NCI-H774 (cell line): ENCODE measurements at regions not wholly inside any gene's neighbourhood (a gene's known extent, or its start where the extent isn't known, plus 50 kb on each side); places are given as distances from the start of the nearest gene placed in this dataset.

Experiments used
- DNase-seq: peaks from one replicate; lab custom pipeline; 2025; lab: John Stamatoyannopoulos, UW

DNA sequence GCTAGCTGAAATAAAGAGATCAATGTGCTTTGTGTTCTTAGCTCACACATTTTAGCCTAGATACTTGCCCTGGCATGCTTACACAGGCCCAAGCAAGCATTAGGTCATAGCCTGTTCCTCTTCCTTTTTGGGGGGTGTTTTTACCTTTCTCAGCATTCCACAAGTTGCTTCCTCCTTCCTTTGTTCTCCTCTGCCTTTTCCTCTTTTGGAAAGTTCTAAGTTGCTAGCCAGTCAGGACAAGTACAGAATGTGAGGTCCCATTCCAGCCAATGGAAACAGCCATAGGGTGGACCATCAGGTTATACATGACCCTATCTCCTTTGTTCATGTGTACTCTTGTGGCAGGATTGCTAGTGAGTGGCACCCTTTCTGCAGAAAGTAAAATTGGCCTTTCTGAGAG lies 154.9 kb downstream of the RASSF9 start:
- no peak for DNase-seq

DNA sequence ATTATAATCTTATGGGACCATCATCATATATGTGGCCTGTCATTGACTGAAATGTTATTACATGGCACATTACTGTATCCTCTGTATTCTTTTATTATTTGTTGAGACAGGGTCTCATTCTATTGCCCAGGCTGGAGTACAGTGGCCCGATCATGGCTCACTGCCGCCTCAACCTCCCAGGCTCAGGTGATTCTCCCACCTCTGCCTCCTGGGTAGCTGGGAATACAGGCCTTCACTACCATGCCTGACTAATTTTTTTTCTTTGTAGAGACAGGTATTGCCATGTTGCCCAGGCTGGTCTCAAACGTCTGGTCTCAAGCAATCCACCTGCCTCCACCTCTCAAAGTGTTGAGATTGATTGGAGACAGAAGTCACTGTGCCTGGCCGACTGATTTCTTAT lies 153.2 kb downstream of the RASSF9 start:
- DNase-seq = no peak

DNA sequence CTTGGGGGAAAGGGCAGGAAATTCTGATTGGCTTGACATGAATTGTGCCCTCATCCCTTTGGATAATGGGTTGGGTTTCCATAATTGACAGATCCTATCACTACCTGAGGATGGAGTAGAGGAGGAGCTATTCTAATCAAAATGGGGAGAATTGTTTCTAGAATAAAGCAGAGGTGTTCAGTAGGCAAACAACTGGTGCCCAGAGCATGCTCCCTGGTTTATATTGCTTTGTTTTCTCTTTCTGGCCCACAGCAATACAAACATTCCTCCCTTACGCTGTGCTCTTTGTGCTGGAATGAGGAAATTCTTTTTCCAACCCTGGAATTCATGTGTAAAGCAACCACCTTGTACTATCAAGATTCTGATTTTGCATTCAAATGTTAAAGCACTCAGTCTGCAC lies 147.4 kb downstream of the RASSF9 start:
- no peak for DNase-seq

DNA sequence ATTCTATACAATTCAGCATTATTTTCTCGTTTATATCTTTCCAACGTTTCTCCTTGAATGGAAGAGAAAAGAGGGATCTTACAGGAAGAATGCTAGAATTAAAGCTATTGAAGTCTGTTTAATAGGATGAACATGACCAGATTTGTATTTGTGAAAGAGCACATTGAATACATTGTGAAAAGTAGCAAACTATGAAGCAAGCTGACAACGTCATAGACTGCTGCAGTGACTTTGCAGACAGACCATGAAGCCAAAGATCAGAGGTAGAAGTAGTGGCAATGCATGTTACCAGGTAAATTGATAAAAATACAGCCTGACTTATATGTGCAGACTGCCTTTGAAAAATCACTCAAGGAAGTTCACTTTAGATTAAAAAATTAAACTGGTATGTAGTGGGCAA lies 146.1 kb downstream of the RASSF9 start:
- DNase-seq = no peak

DNA sequence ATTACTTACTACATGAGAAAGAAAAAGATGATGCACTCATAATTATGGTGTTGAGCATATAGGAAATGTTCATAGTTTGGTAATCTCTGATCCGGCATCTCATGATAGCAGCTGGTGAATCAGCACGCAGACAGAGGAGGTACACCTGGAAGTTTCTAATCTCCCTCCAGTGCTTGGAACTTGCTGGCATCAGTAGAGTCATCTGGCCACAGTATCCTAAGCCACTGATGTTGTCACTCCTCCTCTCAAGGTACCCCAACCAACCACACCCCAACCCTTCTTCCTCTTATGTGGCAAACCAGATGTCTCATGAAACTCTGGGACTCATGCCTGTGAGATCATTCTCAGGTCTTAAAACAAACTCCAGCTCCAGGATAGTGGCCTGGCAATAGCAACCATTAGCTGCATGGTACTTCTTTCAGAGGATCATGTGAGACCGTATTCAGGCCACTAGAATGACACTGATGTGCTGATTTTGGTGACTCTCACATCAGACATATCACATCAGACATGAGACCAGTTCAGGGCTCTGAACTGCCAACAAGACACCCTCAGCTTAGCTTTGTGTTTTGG lies 143.0 kb downstream of the RASSF9 start:
- DNase-seq = no peak

DNA sequence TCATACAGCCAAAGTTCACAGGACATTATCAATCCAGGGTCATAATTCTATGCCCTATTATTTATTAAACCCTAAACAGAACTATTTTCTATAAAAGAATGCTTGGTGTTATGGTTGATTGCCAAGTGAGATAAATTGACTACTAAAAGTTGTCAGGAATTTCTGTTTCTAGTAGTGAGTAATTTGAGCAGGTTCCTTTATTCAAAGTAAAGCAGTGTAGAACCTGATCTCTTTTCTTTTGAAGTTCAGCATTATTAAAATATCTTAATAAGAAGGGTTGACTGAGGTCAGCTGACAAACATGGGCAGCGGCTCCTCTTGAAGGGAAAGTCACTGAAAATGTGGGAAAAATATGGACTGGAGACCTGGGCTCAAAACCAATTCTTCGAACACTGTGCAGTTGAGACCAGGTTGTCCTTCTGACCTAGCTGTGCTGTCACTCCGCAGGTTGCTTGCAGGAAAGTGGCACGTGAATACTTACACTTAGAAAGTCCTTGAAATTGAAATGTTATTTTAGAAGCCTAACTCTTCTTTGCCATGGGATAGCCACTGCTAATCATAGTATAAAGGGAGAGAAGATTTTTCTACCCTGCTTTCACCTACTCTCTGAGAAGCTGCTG lies 141.0 kb downstream of the RASSF9 start:
- DNase-seq = no peak

DNA sequence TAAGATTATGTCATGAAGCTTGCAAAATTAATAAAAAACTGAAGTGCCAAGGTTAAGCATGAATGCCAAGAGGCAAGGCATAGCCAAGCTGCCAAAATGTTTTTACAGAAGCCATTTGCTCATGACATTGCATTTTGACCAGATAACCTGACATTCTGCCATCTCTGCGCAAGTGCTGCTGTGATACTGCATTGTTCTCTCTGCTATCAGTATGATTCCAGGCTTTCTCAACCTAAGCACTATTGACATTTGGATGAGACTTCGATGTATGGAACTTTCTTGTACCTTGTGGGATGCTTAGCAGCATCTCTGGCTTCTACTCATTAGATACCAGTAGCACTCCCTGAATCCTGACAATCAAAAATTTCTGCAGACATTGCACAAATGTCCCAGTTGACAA lies 139.2 kb downstream of the RASSF9 start:
- no peak for DNase-seq

DNA sequence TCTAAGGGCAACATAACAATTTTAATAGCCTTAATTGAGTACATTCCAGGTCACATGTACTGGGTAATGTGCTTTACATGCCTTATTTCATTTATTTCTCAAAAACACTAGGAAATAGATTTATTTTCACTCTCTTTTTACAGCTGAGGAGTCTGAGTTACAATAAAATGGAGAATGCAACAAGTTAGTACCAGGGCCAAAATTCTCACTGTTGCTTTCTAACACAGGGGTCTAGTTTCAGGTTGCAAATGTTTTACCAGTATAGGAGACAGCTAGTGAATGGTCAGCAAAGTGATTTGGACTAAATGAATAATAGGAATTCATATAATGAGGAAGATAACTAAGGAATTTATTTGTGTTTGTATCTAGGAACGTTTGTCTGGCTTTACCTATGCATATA lies 137.3 kb downstream of the RASSF9 start:
- no peak for DNase-seq

DNA sequence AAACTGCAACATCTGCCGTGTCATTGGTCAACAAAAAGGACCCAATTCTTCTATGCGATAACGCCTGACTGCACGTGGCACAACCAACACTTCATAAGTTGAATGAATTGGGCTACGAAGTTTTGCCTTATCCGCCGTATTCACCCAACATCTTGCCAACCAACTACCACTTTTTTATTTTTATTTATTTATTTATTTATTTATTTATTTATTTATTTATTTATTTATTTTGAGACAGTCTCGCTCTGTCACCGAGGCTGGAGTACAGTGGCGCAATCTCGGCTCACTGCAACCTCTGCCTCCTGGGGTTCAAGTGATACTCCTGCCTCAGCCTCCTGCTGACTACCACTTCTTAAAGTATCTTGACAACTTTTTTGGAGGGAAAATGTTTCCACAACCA lies 127.4 kb downstream of the RASSF9 start:
- DNase-seq = no peak

DNA sequence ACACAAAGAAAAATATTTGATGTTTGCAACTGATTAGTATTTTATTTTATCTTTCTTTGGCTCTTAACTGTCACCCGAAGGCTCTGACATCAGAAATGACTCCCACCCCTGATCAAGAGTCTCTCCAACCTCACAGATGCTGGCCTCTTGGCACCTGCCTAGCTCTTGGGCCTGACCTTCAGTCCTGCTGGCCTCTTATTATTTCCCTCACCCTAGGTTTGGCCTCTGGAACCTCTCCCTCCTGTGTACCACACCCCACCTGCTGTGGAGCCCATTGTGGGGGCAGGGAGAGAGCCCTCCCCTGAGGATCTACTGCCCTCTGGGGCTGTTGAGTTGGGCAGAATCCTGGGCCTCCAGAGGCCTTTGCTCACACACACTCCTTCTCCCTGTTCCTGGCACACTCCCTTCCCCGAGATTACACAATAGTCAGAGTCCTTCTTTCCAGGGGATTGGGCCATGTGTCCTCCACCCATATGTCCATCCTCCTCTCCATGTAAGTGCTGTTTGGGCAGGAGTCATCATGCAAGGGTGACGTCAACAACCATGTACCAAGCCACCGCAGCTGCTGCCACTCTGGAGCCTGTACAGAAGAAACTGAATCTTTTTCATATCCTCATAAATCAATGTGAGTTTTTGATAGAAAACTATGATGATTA lies 124.3 kb downstream of the RASSF9 start:
- no peak for DNase-seq

DNA sequence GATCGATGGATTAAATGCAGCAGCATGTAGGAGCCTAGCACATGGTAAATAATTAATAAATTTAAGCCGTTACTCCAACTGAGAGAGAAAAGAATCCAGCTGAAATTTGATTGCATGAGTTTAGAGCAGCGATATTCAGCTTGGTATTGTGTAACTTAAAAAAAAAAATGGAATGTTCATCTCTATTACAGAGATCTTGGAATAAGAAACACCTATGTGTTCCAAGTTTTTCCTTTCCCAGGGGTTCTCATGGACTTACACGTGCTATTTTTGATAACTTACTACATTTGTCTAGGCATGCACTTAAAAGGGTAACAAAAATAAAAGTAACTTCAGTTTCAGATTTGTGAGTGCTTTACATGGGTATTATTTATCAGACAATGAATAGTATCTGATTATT lies 122.8 kb downstream of the RASSF9 start:
- DNase-seq = no peak

DNA sequence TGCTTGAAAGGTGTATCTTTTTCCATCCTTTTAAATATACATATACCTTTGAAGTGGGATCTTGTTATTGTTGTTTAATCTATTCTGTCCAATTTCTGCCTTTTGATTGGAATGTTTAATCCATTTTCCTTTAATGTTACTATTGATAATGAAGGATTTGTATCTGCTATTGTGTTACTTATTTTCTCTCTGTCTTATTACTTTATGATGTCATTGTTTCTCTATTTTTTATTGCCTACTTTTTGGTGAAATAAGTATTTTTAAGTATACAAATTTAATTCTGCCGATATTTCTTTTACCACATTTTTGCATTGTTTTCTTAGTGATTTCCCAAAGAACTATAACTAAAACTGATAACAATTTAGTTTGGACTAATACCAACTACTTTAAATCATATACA lies 121.8 kb downstream of the RASSF9 start:
- no peak for DNase-seq

DNA sequence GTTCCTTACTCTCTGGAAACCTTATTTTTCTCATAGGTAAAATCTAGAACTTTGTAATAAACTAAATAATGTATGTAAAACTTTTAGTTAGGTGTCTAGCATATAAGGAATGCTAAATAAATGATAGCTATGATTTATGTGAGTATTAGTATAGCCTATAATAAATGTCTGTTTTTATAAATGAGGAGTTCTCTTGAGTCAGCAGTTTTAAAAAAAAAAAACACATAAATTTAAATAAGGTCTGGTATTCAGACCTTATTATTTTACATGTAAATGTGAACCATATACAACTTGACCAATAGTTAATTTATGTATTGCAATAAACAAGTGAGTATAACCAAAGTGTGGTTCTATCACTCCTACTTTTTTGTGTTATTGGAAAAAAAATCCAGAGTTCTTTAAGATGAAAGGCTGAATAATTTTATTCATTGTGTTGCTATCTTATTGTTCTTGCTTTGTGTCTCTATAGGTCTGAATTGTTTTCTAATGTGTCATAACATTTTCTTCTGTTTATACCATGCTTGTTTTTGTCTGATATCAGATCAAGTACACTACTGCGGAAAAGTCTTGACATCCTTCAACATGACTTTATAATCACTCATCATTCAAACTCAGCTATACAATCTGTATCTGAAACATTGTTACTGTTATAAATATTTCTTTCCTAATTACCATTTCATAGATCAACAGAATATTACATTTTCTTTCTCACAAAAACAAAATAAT lies 115.7 kb downstream of the RASSF9 start:
- no peak for DNase-seq

DNA sequence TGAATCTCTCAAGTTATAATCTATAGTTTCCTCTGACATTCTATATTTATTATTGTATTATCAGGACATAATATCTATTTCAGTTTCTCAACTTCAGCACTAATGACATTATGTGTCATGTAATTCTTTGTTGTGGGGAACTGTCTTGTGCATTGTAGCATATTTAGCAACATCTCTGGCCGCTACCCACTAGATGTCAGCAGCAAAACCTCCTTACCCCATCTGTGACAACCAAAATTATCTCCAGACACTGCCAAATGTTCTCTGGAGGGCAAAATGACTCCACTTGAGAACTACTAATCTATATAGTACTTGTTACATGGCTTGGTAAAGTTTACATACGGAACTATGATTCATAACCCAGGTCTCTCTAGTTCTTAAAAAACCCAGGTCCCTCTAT lies 110.2 kb downstream of the RASSF9 start:
- no peak for DNase-seq

DNA sequence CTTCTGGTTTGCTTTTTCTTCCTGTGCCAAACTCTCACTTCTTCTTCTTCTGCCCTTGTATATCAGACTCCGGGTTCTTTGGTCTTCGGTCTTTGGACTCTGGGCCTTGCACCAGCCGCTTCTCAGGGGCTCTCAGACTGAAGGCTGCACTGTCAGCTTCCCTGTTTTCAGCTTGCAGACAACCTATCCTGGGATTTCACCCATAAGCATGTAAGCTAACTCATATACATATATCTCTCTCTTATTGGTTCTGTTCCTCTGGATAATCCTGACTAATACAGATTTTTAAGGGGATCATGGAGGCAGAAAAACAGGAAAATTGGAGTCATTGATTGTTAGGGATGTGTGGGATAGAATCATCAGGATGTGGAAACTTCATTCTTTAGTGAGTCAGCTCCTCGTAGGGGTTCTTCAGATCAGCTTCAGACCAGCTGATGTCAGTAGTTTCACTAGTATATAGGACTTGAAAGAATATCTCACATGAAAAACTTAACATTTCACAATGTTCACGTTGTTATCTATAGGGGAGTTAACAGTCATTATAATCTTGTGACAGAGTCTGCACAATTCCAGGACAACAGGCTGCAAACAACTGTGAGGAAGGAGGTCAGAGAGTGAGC lies 102.9 kb downstream of the RASSF9 start:
- DNase-seq = no peak

DNA sequence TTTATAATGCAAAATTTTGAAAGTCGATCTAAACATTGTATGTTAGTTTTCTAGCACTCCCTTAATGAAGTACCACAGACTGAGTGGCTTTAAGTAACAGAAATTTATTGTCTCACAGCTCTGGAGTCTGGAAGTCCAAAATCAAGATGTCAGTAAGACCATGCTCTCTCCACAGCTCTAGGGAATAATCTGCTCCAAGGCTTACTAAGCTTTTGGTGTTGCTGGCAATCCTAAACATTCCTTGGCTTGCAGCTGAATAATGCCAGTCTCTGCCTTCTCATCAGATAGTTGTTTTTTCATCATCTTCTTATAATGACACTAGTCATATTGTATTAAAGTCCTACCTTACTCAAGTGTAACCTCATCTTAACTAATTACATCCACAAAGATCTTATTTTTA lies 102.2 kb downstream of the RASSF9 start:
- no peak for DNase-seq

DNA sequence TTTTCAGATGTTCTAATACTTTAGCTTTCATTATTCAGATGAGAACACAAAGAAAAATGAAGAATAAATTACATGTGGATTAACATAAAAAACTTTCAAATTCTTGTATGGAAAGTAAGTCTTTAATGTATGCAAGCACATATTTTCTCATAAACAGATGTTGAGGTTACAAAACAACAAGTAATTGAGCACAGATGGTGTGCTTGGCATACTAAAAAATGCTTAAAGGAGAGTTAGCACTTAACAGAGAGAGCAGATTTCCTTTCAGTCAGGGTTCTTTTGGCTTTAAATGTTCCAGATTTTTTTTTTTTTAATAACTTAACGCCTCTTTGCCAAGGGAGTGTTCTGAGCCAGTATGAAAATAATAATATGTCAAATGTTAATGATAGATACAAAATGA lies 96.0 kb downstream of the RASSF9 start:
- DNase-seq = no peak

DNA sequence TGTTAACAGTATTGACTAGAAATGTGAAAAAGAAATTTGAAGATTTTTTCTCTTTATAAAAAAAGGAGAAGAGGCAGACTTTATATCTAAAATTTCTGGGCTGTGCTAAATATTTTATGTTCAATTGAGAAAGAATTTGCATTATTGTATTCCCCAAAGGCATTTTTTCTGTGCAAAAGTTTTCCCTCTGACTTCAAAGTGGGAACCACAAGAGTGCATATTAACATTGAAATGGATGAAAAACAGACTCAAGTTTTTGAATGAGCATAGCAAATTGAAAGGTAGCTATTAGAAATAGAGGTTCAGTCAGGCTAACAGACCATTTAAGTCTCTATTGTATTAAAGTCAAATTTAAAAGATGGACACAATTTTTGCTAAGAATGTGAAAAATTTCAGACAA lies 95.2 kb downstream of the RASSF9 start:
- DNase-seq = no peak

DNA sequence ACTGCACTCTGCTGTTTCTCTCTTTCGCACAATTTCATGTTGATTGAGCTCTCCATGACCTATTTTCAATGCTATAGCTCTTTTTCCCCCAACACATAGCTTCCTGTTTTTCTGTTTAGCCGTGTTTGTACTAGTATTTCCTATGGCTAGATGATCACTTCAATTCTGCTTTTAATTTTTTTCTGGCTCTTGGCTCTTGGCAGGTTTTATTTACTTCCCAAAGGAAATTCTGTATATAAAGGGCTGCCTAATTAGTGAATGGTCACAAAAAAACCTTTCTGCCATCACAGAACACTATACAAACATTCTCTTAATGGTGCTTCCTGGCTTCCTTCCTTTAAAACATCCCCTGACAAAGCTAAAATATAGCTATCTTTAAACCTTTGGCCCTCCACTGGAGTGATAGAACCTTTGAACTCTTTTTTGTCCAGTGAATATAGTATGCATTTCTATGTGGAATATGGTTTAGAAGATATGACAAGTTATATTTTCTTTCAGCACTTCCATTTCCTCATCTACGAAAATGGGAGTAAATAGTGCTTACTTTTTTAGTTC lies 88.2 kb downstream of the RASSF9 start:
- DNase-seq = no peak
